Stomach smooth muscle (tissue), 2 donors: ENCODE measurements at regions not wholly inside any gene's neighbourhood (a gene's known extent, or its start where the extent isn't known, plus 50 kb on each side); places are given as distances from the start of the nearest gene placed in this dataset.

Source experiments
- H3K27ac ChIP-seq: one replicate; pipeline ENCODE4 v1.7.0; 2013; ENCODE audit warnings: mild to moderate bottlenecking, low read length, inconsistent platforms
- H3K27me3 ChIP-seq, 2 donors: one replicate each; pipeline ENCODE4 v1.7.0; 2013; ENCODE audit warnings: low read length in 2 of 2; ENCODE audit not compliant: insufficient read depth in 2 of 2, control insufficient read depth in 1 of 2
- H3K36me3 ChIP-seq, 2 donors: one replicate each; pipeline ENCODE4 v1.7.0; 2013; ENCODE audit warnings: low read length in 2 of 2; ENCODE audit not compliant: control insufficient read depth in 2 of 2, insufficient read depth in 2 of 2
- H3K4me1 ChIP-seq: one replicate; pipeline ENCODE4 v1.7.0; 2013; ENCODE audit warnings: low read length; ENCODE audit not compliant: control insufficient read depth, insufficient read depth
- H3K4me3 ChIP-seq, 2 donors: one replicate each; pipeline ENCODE4 v1.7.0; 2013; ENCODE audit warnings: low read length in 2 of 2
- H3K9ac ChIP-seq, 2 donors: one replicate each; pipeline ENCODE4 v1.7.0; 2013; ENCODE audit warnings: low read length in 2 of 2, mild to moderate bottlenecking in 1 of 2
- H3K9me3 ChIP-seq, 2 donors: one replicate each; pipeline ENCODE4 v1.7.0; 2013; ENCODE audit warnings: low read length in 2 of 2; ENCODE audit not compliant: control insufficient read depth in 2 of 2
- donor health status: healthy.
- donor health status: Pancreatic carcinoma.

DNA sequence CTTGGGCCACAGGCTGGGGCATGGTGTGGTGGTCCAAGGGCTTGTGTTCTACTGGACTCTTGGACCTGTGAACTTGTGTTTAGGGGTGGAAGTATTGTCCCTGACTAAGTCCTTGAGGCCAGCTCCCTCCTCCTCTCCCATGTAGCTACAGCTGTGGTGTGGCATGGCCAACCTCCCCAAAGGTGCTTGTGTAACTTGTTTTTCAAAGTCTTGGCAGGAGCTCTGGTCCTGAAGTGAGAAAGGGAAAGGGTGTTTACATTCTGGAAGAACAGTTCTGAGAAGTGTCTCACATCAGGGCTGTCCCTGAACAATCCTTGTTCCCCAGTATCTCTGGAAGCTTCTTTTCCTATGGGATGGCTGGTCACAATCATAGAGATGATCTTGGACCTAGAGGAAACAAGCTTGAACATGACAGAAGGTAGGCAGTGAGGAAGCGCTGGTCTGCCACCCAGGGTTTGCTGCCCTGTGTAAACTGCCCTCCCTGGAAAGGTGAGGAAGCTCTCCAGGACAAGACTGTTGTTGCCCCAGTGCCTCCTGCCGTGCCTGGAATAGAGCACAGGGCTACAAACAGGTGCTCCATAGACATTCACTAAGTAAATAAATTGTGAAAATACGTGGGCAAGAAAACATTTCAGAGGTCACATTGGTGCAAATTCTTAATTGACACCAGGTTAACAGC is 64.6 kb upstream of the KLF9 start:
- H3K9me3 ChIP-seq, result no peaks in the 10 kb centered on the region
- peak overlapping the region in 1 of 2 donors; percentile 62 for H3K4me3 ChIP-seq
- peaks cover 54% of the 10 kb centered on the region for H3K4me1 ChIP-seq
- H3K9ac ChIP-seq, result peak overlapping the region; percentile 84 to 94
- peak overlapping the region; percentile 100 for H3K27ac ChIP-seq
- no peaks in the 10 kb centered on the region for H3K36me3 ChIP-seq
- no peaks in the 10 kb centered on the region for H3K27me3 ChIP-seq

DNA sequence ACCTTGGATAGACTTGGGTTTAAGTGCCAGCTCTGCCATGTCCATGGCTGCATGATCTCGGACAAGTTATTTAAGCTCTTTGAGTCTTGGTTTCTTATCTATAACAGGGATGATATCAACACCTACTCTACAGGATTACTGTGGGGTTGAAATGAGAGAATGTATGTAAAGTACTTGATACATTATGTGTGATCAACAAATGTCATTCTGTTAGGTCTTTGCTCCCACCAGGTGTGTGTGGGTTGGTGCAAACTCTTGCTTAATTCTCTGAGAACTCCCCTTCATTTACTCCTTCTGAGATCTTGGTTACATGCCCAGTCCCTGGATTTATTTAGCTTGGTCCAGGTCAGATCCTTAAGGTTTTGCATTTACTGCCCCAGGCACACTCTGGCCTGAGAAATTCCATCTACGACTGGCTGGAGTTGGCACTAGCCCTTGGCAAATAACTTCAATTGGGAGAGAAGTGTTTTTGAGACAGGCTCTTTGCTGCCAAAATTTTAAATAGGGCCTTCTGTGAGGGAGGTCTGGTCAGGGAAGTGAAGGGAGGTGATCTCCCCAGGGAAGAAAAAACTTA is 63.5 kb upstream of the KLF9 start:
- no peaks in the 10 kb centered on the region for H3K9me3 ChIP-seq
- peaks cover 52% of the 10 kb centered on the region for H3K4me1 ChIP-seq
- H3K27ac ChIP-seq, result peak overlapping the region; percentile 100
- no peaks in the 10 kb centered on the region for H3K27me3 ChIP-seq
- no peak overlapping the region for H3K4me3 ChIP-seq
- H3K9ac ChIP-seq, result peak overlapping the region; percentile 42 to 84
- no peaks in the 10 kb centered on the region for H3K36me3 ChIP-seq

DNA sequence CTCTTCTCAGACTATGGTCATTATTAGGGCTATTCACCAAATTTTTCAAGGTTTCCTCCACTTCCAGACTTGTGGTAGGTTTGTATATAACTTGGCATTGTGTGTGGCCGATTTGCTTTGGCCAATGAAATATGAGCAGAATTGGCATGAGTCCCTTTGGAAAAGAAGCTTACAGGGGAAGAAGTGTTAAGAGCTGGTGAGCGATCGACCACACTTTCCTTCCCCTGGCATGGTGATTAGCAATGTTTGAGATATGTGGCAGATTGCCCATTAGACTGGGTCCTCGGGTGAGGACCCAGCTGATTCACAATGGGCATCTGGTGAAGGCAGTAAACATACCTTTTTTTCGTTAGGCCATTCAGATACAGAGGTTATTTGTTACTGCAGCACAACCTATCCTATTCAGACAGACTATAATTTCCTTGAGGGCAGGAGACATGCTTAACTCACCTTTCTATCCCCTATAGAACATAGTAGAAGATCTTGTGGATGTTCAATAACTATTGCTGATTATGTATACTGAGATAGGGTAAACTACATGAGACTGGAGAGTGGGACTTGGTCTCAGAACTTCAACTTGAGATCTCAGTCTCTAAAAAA is 62.8 kb upstream of the KLF9 start:
- Histone ChIP-seq H3K27ac (peak overlapping the region; percentile 100), H3K4me1 (peaks cover 51% of the 10 kb centered on the region), H3K36me3 (no peaks in the 10 kb centered on the region), H3K9me3 (no peaks in the 10 kb centered on the region), H3K9ac (no peak overlapping the region), H3K27me3 (no peaks in the 10 kb centered on the region), H3K4me3 (no peak overlapping the region)

DNA sequence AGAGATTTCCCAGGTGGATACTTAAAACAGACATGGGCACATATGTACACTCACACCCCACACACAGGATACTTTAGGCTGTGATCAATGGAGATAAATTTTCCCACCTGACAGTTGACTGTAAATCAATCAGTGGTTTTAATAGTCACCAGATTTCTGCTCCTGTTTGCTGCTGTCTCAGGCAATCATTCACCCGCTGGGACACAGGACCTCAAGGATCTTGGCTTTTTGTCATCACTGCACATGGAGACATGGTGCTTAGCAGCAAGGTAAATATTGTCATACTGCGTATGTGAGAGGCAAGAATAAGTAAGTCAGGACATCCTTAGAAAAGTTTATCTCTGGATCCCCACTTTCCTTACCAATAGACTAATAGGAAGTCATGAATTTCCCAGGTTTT is 60.8 kb upstream of the KLF9 start:
- H3K4me3 ChIP-seq, result no peak overlapping the region
- peaks cover 38% of the 10 kb centered on the region for H3K4me1 ChIP-seq
- no peak overlapping the region for H3K27ac ChIP-seq
- H3K27me3 ChIP-seq, result no peaks in the 10 kb centered on the region
- H3K36me3 ChIP-seq, result no peaks in the 10 kb centered on the region
- peak overlapping the region in 1 of 2 donors; percentile 6 for H3K9ac ChIP-seq
- no peaks in the 10 kb centered on the region for H3K9me3 ChIP-seq

DNA sequence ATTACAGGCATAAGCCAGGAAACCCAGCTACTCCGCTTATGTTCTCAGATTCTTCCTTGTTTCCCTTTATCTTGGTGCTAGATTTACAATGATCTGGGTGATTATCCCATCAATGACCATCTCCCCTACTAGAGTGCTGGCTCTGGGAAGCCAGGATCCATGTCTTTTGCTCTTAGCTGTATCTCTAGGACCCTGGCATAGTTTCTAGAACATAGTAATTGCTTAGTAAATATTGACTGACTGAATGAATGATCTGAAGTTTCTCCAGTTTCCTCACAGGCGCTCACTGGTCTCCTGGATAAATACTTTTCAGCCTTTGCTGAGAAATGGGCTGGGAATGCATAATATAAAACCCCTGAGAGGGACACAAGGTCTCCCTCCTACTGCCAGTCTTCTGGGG is 60.0 kb upstream of the KLF9 start:
- Histone ChIP-seq H3K36me3 (no peaks in the 10 kb centered on the region), H3K4me1 (peaks cover 36% of the 10 kb centered on the region), H3K9ac (no peak overlapping the region), H3K27ac (no peak overlapping the region), H3K9me3 (no peaks in the 10 kb centered on the region), H3K27me3 (no peaks in the 10 kb centered on the region), H3K4me3 (no peak overlapping the region)

DNA sequence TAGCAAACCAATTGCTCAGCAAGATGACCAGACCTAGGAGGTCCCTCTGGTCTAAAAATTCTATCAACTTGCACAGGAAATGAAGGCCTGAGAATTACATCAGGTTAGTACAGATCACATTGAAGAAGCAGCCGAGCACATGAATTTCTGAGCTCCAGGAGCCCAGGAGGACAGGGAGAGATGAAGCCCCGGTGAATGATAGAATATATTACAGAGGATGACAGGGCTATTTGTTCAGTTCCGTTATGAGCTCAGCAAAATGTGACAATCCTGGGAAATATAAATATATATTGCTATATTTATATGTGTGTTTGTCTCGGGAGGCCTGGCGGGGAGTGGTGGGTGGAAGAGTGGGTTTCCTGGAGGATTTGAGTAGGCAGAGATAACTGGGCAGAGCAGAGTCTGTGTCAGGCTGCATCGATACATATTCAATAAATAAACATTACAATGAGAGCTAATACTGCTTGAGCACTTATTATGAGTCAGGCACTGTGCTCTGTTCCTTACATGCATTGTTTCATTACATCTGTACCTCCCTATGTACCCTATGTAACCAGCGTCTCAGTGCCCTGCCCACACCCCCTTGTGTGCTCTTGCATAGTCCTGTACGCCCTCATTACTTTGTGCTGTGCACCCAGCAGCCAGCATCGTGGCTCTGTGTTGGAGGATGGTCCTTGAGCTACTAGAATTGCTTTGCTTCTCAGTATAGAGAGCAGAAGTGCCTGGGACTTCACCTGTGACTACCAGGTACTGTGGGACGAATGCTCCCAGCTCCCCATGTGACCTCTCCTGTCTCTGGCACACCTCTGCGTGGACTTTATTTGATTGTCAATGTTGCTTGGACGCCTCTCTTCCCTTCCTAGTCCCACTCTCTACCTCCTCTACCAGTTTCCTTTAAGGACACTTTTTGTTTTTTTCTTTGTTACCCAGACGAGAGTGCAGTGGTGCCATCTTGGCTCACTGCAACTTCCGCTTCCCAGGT is 58.1 kb upstream of the KLF9 start:
- Histone ChIP-seq H3K9ac (no peak overlapping the region), H3K27me3 (no peaks in the 10 kb centered on the region), H3K4me1 (peaks cover 22% of the 10 kb centered on the region), H3K9me3 (no peaks in the 10 kb centered on the region), H3K27ac (no peak overlapping the region), H3K36me3 (no peaks in the 10 kb centered on the region), H3K4me3 (no peak overlapping the region)

DNA sequence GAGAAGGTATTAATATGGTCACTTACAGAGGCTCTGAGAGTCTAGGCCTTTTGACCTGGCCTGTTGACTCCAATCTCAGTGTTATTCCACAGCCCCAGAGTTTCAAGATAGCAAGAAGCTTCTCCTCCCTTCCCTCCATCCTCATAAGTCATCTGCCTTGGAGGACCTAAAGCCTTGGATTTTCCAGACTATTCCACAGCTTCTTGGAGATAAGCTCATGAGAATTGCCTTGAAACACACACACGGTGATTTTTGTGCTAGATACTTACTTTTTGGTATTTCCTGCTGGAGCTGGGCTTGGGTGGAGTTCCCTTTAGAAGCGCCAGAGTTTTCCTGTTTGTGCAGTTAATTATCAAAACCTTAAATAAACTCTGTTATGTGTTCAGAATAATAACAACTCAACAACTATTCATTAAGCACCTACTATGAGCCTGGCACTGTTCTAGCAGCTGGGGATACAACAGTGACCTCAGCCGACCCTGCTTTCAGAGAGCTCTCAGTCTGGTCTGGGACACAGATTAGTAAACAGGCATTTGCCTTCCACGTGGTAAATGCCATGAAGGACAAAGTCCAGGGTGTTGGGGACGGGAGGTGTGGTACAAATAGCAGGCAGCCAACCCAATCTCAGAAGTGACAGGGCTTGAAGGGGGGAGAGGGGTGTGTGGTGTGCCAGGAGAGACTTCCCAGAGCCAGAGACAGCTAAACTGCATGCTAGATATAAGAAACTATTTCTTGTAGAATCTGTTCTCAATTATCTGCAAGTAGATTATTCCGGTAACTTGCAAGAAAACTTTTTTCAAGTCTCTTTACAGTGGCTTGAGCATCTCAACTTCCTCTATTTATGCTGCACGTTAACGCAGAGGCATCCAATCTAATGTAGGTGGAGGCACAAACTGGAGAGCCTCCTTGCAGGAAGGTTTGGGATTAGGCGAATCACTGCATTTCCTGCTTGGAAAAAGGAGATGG is 55.9 kb upstream of the KLF9 start:
- Histone ChIP-seq H3K9ac (peak overlapping the region in 1 of 2 donors; percentile 42), H3K27me3 (no peaks in the 10 kb centered on the region), H3K27ac (peak overlapping the region; percentile 69), H3K36me3 (no peaks in the 10 kb centered on the region), H3K4me1 (peaks cover 23% of the 10 kb centered on the region), H3K4me3 (no peak overlapping the region), H3K9me3 (no peaks in the 10 kb centered on the region)

DNA sequence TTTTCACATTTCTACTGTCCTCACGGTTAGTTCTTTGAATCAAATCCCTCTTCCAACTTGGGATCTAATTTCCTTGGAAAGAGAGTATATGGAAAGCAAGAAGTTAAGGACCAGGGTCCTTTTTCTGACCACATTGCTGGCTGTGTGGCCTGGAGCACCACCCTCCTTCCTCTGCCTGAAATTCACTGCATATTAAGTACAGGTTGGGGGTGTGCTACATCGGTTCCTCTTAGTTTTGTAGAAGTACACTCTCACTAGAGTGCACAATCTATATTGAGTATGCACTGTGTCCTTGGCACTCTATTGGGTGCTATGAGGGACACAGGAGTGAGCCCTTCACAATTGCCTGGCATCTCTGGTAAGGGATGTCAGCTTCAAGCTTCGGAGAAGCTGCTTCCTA is 53.8 kb upstream of the KLF9 start:
- Histone ChIP-seq H3K36me3 (no peaks in the 10 kb centered on the region), H3K9ac (no peak overlapping the region), H3K27me3 (no peaks in the 10 kb centered on the region), H3K27ac (peak overlapping the region; percentile 53), H3K4me3 (no peak overlapping the region), H3K9me3 (no peaks in the 10 kb centered on the region), H3K4me1 (peaks cover 20% of the 10 kb centered on the region)

DNA sequence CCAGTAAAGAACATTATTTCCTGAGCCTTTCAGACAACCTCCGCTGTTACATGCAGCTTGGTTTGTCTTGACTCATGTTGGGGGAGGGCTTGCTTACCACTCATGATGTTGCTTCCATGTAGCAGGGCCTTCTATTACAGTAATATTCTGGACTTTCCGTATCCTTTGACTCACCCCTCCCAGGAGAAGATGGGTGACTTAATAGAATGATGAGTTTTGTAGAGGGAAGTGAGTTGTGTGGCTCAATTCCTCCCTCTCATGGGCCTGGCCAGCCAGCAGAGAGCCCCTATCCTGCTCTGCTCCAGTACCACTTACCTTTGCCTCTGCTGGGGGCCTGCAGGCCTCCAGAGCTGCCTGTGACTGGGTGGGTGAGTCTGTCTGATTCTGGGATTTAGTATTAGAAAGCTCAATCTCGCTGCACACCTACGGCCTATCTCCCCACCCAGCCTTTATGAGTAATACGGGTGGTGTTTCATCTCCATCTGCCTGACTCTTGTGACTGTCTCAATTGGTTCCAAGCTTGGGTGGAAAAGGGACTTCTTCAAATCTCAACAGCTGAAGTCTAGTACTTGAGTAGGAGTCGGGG is 52.6 kb upstream of the KLF9 start:
- H3K9me3 ChIP-seq, result no peaks in the 10 kb centered on the region
- peaks cover 20% of the 10 kb centered on the region for H3K4me1 ChIP-seq
- no peaks in the 10 kb centered on the region for H3K36me3 ChIP-seq
- peak overlapping the region; percentile 53 for H3K27ac ChIP-seq
- no peak overlapping the region for H3K9ac ChIP-seq
- H3K4me3 ChIP-seq, result no peak overlapping the region
- H3K27me3 ChIP-seq, result no peaks in the 10 kb centered on the region
